ENCODE measurements at regions not wholly inside any gene's neighbourhood (a gene's known extent, or its start where the extent isn't known, plus 50 kb on each side); places are given as distances from the start of the nearest gene placed in this dataset.

- TF ChIP-seq CTCF (IDR thresholded peaks at IDR 0.05) (no peak), POLR2AphosphoS5 (IDR thresholded peaks at IDR 0.05) (no peak), POLR2A (IDR thresholded peaks at IDR 0.05) (no peak)
Observed at GRCh38 chr7:114818501-114818900, 103.4 kb upstream of the MDFIC start.

Data from prostate gland (tissue), 2 donors.